Brain pericyte (primary cell): ENCODE measurements at regions not wholly inside any gene's neighbourhood (a gene's known extent, or its start where the extent isn't known, plus 50 kb on each side); places are given as distances from the start of the nearest gene placed in this dataset.

Experiments
- DNase-seq: peaks from one replicate; pipeline ENCODE4 v3.0.0-alpha.2; 2012; ENCODE audit warnings: low read depth, low spot score

GRCh38 chr18:46321955-46322354 is 217.8 kb downstream of the HAUS1 start:
- DNase-seq, result no peak

GRCh38 chr18:46322411-46322891 is 218.3 kb downstream of the HAUS1 start:
- DNase-seq, result no peak

- DNase-seq, result no peak
Measured at GRCh38 chr18:46322941-46323340, 218.8 kb downstream of the HAUS1 start.

GRCh38 chr18:46324087-46324955 is 220.1 kb downstream of the HAUS1 start:
- no peak for DNase-seq

GRCh38 chr18:46325895-46326294 is 221.7 kb downstream of the HAUS1 start:
- DNase-seq, result no peak

- no peak for DNase-seq
Measured at GRCh38 chr18:46329736-46330246, 225.6 kb downstream of the HAUS1 start.

GRCh38 chr18:46331316-46331715 is 227.1 kb downstream of the HAUS1 start:
- no peak for DNase-seq

- DNase-seq, result no peak
Measured at GRCh38 chr18:46332286-46332801, 228.2 kb downstream of the HAUS1 start.

GRCh38 chr18:46332921-46333341 is 228.7 kb downstream of the HAUS1 start:
- no peak for DNase-seq

- DNase-seq, result no peak
Measured at GRCh38 chr18:46333431-46334135, 229.4 kb downstream of the HAUS1 start.

GRCh38 chr18:46334868-46335281 is 230.7 kb downstream of the HAUS1 start:
- no peak for DNase-seq

- DNase-seq, result no peak
Measured at GRCh38 chr18:46335534-46336101, 231.4 kb downstream of the HAUS1 start.

- DNase-seq, result no peak
Measured at GRCh38 chr18:46336278-46337111, 232.3 kb downstream of the HAUS1 start.

GRCh38 chr18:46337271-46337670 is 233.1 kb downstream of the HAUS1 start:
- no peak for DNase-seq

GRCh38 chr18:46338205-46338604 is 234.0 kb downstream of the HAUS1 start:
- DNase-seq, result no peak

- no peak for DNase-seq
Measured at GRCh38 chr18:46338766-46339165, 234.6 kb downstream of the HAUS1 start.

- DNase-seq, result no peak
Measured at GRCh38 chr18:46340716-46341115, 236.5 kb downstream of the HAUS1 start.

GRCh38 chr18:46341986-46342525 is 237.9 kb downstream of the HAUS1 start:
- DNase-seq, result no peak

GRCh38 chr18:46343456-46343855 is 239.3 kb downstream of the HAUS1 start:
- no peak for DNase-seq

GRCh38 chr18:46343931-46344372 is 239.8 kb downstream of the HAUS1 start:
- DNase-seq, result no peak
